HCEC 1CT (cell line): ENCODE measurements at regions not wholly inside any gene's neighbourhood (a gene's known extent, or its start where the extent isn't known, plus 50 kb on each side); places are given as distances from the start of the nearest gene placed in this dataset.
"Not testable (repeated sequence)": the region's sequence is repeated elsewhere in the genome, so short reads cannot be mapped to it uniquely, and the experiment has no call there.

Experiments used
- DNase-seq: peaks from one replicate; pipeline ENCODE4 v3.0.0-alpha.2; 2017

- no peak for DNase-seq
These were observed 146.5 kb downstream of the SH3BGRL start for GRCh38 chrX:81348388-81348787.

- DNase-seq: no peak
These were observed 153.1 kb downstream of the SH3BGRL start for GRCh38 chrX:81354954-81355353.

GRCh38 chrX:81355436-81355835 lies 153.5 kb downstream of the SH3BGRL start:
- no peak for DNase-seq

- DNase-seq: no peak
These were observed 165.4 kb downstream of the SH3BGRL start for GRCh38 chrX:81367291-81367690.

GRCh38 chrX:81377329-81377728 lies 175.4 kb downstream of the SH3BGRL start:
- DNase-seq: peak; percentile 1

GRCh38 chrX:81378560-81378959 lies 176.7 kb downstream of the SH3BGRL start:
- peak; percentile 1 for DNase-seq

- no peak for DNase-seq
These were observed 188.3 kb downstream of the SH3BGRL start for GRCh38 chrX:81390237-81390636.

GRCh38 chrX:81392396-81392795 lies 190.5 kb downstream of the SH3BGRL start:
- DNase-seq: no peak

- DNase-seq: no peak
These were observed 203.9 kb downstream of the SH3BGRL start for GRCh38 chrX:81405781-81406180.

GRCh38 chrX:81411517-81411916 lies 209.6 kb downstream of the SH3BGRL start:
- DNase-seq: no peak

- DNase-seq: no peak
These were observed 210.5 kb downstream of the SH3BGRL start for GRCh38 chrX:81412428-81412827.

GRCh38 chrX:81412857-81413256 lies 211.0 kb downstream of the SH3BGRL start:
- not testable (repeated sequence) for DNase-seq

- DNase-seq: no peak
These were observed 212.7 kb downstream of the SH3BGRL start for GRCh38 chrX:81414630-81415029.
